ENCODE measurements at regions not wholly inside any gene's neighbourhood (a gene's known extent, or its start where the extent isn't known, plus 50 kb on each side); places are given as distances from the start of the nearest gene placed in this dataset.

DNA sequence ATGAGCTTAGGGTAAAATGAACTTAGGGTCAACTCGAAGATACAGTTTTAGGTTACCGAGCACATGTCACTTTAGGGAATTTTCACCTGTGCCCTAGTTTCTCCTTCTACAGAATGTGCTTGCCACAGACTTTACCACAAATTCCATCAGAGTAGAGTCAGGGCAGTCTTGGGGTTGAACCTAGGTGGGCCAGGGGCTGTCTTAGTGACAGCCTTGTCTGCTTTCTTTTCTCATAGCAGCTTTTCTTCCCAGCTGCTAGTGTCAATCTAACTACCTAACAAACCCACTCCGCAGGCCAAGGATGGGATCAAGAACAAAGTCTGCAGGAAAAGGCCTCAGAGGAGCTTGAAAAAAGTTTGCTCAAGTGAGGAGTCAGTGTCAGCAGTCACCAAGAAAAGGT lies 458.1 kb upstream of the CDH18 start:
- TF ChIP-seq, protein P1, sequence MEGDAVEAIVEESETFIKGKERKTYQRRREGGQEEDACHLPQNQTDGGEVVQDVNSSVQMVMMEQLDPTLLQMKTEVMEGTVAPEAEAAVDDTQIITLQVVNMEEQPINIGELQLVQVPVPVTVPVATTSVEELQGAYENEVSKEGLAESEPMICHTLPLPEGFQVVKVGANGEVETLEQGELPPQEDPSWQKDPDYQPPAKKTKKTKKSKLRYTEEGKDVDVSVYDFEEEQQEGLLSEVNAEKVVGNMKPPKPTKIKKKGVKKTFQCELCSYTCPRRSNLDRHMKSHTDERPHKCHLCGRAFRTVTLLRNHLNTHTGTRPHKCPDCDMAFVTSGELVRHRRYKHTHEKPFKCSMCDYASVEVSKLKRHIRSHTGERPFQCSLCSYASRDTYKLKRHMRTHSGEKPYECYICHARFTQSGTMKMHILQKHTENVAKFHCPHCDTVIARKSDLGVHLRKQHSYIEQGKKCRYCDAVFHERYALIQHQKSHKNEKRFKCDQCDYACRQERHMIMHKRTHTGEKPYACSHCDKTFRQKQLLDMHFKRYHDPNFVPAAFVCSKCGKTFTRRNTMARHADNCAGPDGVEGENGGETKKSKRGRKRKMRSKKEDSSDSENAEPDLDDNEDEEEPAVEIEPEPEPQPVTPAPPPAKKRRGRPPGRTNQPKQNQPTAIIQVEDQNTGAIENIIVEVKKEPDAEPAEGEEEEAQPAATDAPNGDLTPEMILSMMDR (conservative IDR thresholded peaks at IDR 0.05): no peak
- no peak for TF ChIP-seq ZFX (IDR thresholded peaks at IDR 0.05)
